H9 (cell line): ENCODE measurements at regions not wholly inside any gene's neighbourhood (a gene's known extent, or its start where the extent isn't known, plus 50 kb on each side); places are given as distances from the start of the nearest gene placed in this dataset.

Experiments
- DNase-seq: peaks from one replicate; pipeline ENCODE4 v3.0.0-alpha.2; 2017
- H2AFZ ChIP-seq: one replicate; pipeline ENCODE4 v1.6.1; 2013; ENCODE audit warnings: mild to moderate bottlenecking, low read length, control low read depth, moderate library complexity
- H2AK5ac ChIP-seq: 2 replicates; pipeline ENCODE4 v1.6.1; 2013; ENCODE audit warnings: low read length, control low read depth, mixed read lengths; ENCODE audit not compliant: insufficient read length
- H2BK120ac ChIP-seq: one replicate; pipeline ENCODE4 v1.6.1; 2013; ENCODE audit warnings: low read depth, mild to moderate bottlenecking, low read length, control low read depth, inconsistent platforms; ENCODE audit not compliant: poor library complexity, severe bottlenecking
- H2BK12ac ChIP-seq: 2 replicates; pipeline ENCODE4 v1.6.1; 2013; ENCODE audit warnings: low read length, control low read depth, mixed read lengths, low read depth; ENCODE audit not compliant: insufficient read length
- H2BK15ac ChIP-seq: 2 replicates; pipeline ENCODE4 v1.6.1; 2013; ENCODE audit warnings: low read depth, low read length, control low read depth
- H2BK20ac ChIP-seq: one replicate; pipeline ENCODE4 v1.6.1; 2013; ENCODE audit warnings: low read depth, mild to moderate bottlenecking, low read length, control low read depth, inconsistent platforms; ENCODE audit not compliant: poor library complexity, severe bottlenecking
- H2BK5ac ChIP-seq: 2 replicates; pipeline ENCODE4 v1.6.1; 2013; ENCODE audit warnings: low read length, control low read depth, mixed read lengths; ENCODE audit not compliant: insufficient read length
- H3K14ac ChIP-seq: 2 replicates; pipeline ENCODE4 v1.6.1; 2013; ENCODE audit warnings: low read length, control low read depth; ENCODE audit not compliant: insufficient read depth
- H3K18ac ChIP-seq: 2 replicates; pipeline ENCODE4 v1.6.1; 2013; ENCODE audit warnings: low read depth, mild to moderate bottlenecking, mixed read lengths, low read length, control low read depth; ENCODE audit not compliant: insufficient read length
- H3K23ac ChIP-seq: 2 replicates; pipeline ENCODE4 v1.6.1; 2013; ENCODE audit warnings: low read length, control low read depth, mixed read lengths, low read depth; ENCODE audit not compliant: insufficient read length
- H3K23me2 ChIP-seq: 2 replicates; pipeline ENCODE4 v1.6.1; 2013; ENCODE audit warnings: low read depth, mild to moderate bottlenecking, mixed read lengths, low read length, control low read depth; ENCODE audit not compliant: insufficient read length, poor library complexity, severe bottlenecking
- H3K27ac ChIP-seq: 2 replicates; pipeline ENCODE4 v1.5.1; 2013; ENCODE audit warnings: low read length, control low read depth, mixed read lengths, low read depth; ENCODE audit not compliant: insufficient read length
- H3K27me3 ChIP-seq: 2 replicates; pipeline ENCODE4 v1.6.1; 2013; ENCODE audit warnings: low read length, control low read depth, inconsistent platforms; ENCODE audit not compliant: insufficient read depth
- H3K4ac ChIP-seq: 2 replicates; pipeline ENCODE4 v1.6.1; 2013; ENCODE audit warnings: low read depth, mild to moderate bottlenecking, control low read depth, inconsistent platforms, low read length, moderate library complexity
- H3K4me1 ChIP-seq: 2 replicates; pipeline ENCODE4 v1.6.1; 2013; ENCODE audit warnings: low read length, control low read depth, inconsistent platforms; ENCODE audit not compliant: insufficient read depth
- H3K4me2 ChIP-seq: 2 replicates; pipeline ENCODE4 v1.6.1; 2013; ENCODE audit warnings: low read length, control low read depth, mixed read lengths; ENCODE audit not compliant: insufficient read length, insufficient read depth
- H3K56ac ChIP-seq: 2 replicates; pipeline ENCODE4 v1.6.1; 2013; ENCODE audit warnings: low read depth, mild to moderate bottlenecking, mixed read lengths, low read length, control low read depth; ENCODE audit not compliant: insufficient read length
- H3K79me1 ChIP-seq: 2 replicates; pipeline ENCODE4 v1.6.1; 2013; ENCODE audit warnings: low read depth, mild to moderate bottlenecking, moderate library complexity, low read length, control low read depth, inconsistent platforms; ENCODE audit not compliant: insufficient read depth, poor library complexity, severe bottlenecking
- H3K79me2 ChIP-seq: 2 replicates; pipeline ENCODE4 v1.6.1; 2013; ENCODE audit warnings: low read length, control low read depth, inconsistent platforms; ENCODE audit not compliant: insufficient read depth
- H3K9ac ChIP-seq: 2 replicates; pipeline ENCODE4 v1.6.1; 2013; ENCODE audit warnings: low read length, control low read depth, mixed read lengths; ENCODE audit not compliant: insufficient read length; ENCODE audit errors: extremely low read depth
- H3K9me3 ChIP-seq: one replicate; pipeline ENCODE4 v1.6.1; 2013; ENCODE audit warnings: low read depth, low read length, inconsistent platforms; ENCODE audit not compliant: control insufficient read depth
- H3T11ph ChIP-seq: one replicate; pipeline ENCODE4 v1.6.1; 2013; ENCODE audit warnings: mild to moderate bottlenecking, low read length, control low read depth, inconsistent platforms
- H4K20me1 ChIP-seq: one replicate; pipeline ENCODE4 v1.6.1; 2013; ENCODE audit not compliant: control insufficient read depth, insufficient read length, insufficient read depth
- H4K5ac ChIP-seq: 2 replicates; pipeline ENCODE4 v1.6.1; 2013; ENCODE audit warnings: low read depth, mild to moderate bottlenecking, mixed read lengths, low read length, control low read depth; ENCODE audit not compliant: insufficient read length
- H4K8ac ChIP-seq: replicated peaks from 2 replicates; pipeline ENCODE4 v1.6.1; 2013; ENCODE audit warnings: low read length, control low read depth, mixed read lengths, low read depth; ENCODE audit not compliant: insufficient read length
- H4K91ac ChIP-seq: 2 replicates; pipeline ENCODE4 v1.6.1; 2013; ENCODE audit warnings: low read depth, mild to moderate bottlenecking, moderate library complexity, mixed read lengths, low read length, control low read depth; ENCODE audit not compliant: insufficient read length
- H3K27ac Mint-ChIP-seq, 3 experiments: 2 replicates in 2 of 3; 3 replicates in 1 of 3; pipeline ENCODE4 v1.8.0; 2020 to 2021; ENCODE audit warnings: mixed read lengths in 3 of 3, mild to moderate bottlenecking in 1 of 3, moderate library complexity in 1 of 3
- H3K27me3 Mint-ChIP-seq: 2 replicates; pipeline ENCODE4 v1.8.0; 2021; ENCODE audit warnings: low read depth, mild to moderate bottlenecking, moderate library complexity, mixed read lengths
- H3K36me3 Mint-ChIP-seq, 3 experiments: 2 replicates in 2 of 3; 3 replicates in 1 of 3; pipeline ENCODE4 v1.8.0; 2020 to 2021; ENCODE audit warnings: low read depth in 3 of 3, mixed read lengths in 3 of 3; ENCODE audit not compliant: insufficient read depth in 1 of 3
- H3K4me1 Mint-ChIP-seq, 2 experiments: 2 replicates each; pipeline ENCODE4 v1.8.0; 2020; ENCODE audit warnings: mixed read lengths in 2 of 2
- H3K4me3 Mint-ChIP-seq, 2 experiments: 2 replicates in 1 of 2; 3 replicates in 1 of 2; pipeline ENCODE4 v1.8.0; 2020 to 2021; ENCODE audit warnings: mild to moderate bottlenecking in 2 of 2, mixed read lengths in 2 of 2, moderate library complexity in 1 of 2
- H3K9me3 Mint-ChIP-seq, 2 experiments: 2 replicates in 1 of 2; 3 replicates in 1 of 2; pipeline ENCODE4 v1.8.0; 2020; ENCODE audit warnings: mild to moderate bottlenecking in 2 of 2, mixed read lengths in 2 of 2, moderate library complexity in 1 of 2
- CTCF ChIP-seq: fragments of 200-600 bp; sonication (generic); conservative IDR thresholded peaks from 3 replicates; pipeline ENCODE4 v1.8.0; 2021; ENCODE audit warnings: antibody characterized with exemption, mild to moderate bottlenecking
- WGBS: extraction: QIAGEN DNeasy Blood & Tissue Kit; methylation state at CpG from one replicate; pipeline ENCODE4 v1.1.7; 2013; ENCODE audit warnings: missing lambda C conversion rate, low lambda C conversion rate, mixed read lengths; ENCODE audit not compliant: insufficient read length; ENCODE audit errors: extremely low coverage; 5-methylcytosine and 5-hydroxymethylcytosine counted together

DNA sequence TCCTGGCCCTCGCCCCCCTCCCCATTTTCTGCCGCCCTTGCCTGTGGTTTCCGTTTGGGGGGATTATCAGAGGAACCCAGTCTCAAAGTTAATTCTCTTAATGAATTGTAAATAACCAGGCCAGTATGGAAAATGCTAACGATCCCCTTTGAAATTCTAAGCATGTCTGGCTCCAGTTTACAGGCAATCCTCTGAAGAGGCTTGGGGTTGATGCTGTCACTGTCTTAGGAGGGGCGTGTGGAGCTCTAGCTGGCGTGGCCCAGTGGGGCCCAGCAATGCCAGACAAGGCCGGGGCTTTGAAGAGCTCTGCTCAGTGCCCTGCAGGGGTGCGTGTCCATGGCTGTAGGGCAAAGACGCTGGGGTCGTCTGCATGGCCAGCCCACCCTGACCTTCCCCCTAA is 164.6 kb downstream of the CYLD start:
- Histone ChIP-seq H3K27ac (no peak overlapping the region), H4K91ac (no peak overlapping the region), H3K23ac (no peak overlapping the region), H4K5ac (no peak overlapping the region), H2BK15ac (no peak overlapping the region), H3T11ph (no peak overlapping the region), H2BK120ac (no peak overlapping the region), H3K4me2 (no peak overlapping the region), H3K9ac (no peak overlapping the region), H2AFZ (no peak overlapping the region), H3K56ac (no peak overlapping the region), H3K18ac (no peak overlapping the region), H3K4me1 (no peaks in the 10 kb centered on the region), H4K20me1 (no peaks in the 10 kb centered on the region), H2BK5ac (no peak overlapping the region), H3K79me1 (no peaks in the 10 kb centered on the region), H3K79me2 (no peaks in the 10 kb centered on the region), H2BK12ac (no peak overlapping the region), H2BK20ac (no peak overlapping the region), H3K4ac (no peak overlapping the region), H3K27me3 (no peaks in the 10 kb centered on the region), H3K23me2 (no peaks in the 10 kb centered on the region), H3K9me3 (no peaks in the 10 kb centered on the region), H3K14ac (no peak overlapping the region), H2AK5ac (no peak overlapping the region), H4K8ac (no peak overlapping the region)
- Mint-ChIP-seq H3K4me3 (no peak overlapping the region), H3K27me3 (no peaks in the 10 kb centered on the region), H3K4me1 (peaks cover 6 to 13% of the 10 kb centered on the region in 2 experiments), H3K36me3 (no peaks in the 10 kb centered on the region), H3K27ac (no peak overlapping the region), H3K9me3 (peaks cover 0 to 2% of the 10 kb centered on the region in 2 experiments; a peak in 1 of 5 replicates)
- DNase-seq, result no peak
- TF ChIP-seq CTCF, result no peak
- WGBS, result no CpG with 5 or more reads among the region's 10 CpGs
